ENCODE measurements at regions not wholly inside any gene's neighbourhood (a gene's known extent, or its start where the extent isn't known, plus 50 kb on each side); places are given as distances from the start of the nearest gene placed in this dataset.

GRCh38 chr13:112124141-112124540, 57.2 kb downstream of the SOX1 start:
- TF ChIP-seq CTCF (IDR thresholded peaks at IDR 0.05) = no peak
- no peak overlapping the region for H3K27ac ChIP-seq

GRCh38 chr13:112127564-112128330, 60.8 kb downstream of the SOX1 start:
- TF ChIP-seq CTCF (IDR thresholded peaks at IDR 0.05) = no peak
- H3K36me3 ChIP-seq = no peaks in the 10 kb centered on the region
- intact Hi-C loops (cut with DNase I) = no loop called here
- H3K4me1 ChIP-seq = no peaks in the 10 kb centered on the region
- no peak for DNase-seq
- H3K27ac ChIP-seq = no peak overlapping the region
- H3K4me3 ChIP-seq = no peak overlapping the region
- peaks cover 31% of the 10 kb centered on the region for H3K27me3 ChIP-seq (ENCODE audit: low read depth)
- ATAC-seq = no peak
- H3K9me3 ChIP-seq = no peaks in the 10 kb centered on the region

More at GRCh38 chr13:112124141-112124540, 57.2 kb downstream of the SOX1 start:
- peaks cover 17% of the 10 kb centered on the region for H3K27me3 ChIP-seq (ENCODE audit: low read depth)
- no peaks in the 10 kb centered on the region for H3K4me1 ChIP-seq
- H3K9me3 ChIP-seq = no peaks in the 10 kb centered on the region
- intact Hi-C loops (cut with DNase I) = no loop called here
- no peaks in the 10 kb centered on the region for H3K36me3 ChIP-seq
- DNase-seq = no peak
- no peak overlapping the region for H3K4me3 ChIP-seq
- no peak for ATAC-seq

- Histone ChIP-seq H3K27ac (no peak overlapping the region), H3K9me3 (no peaks in the 10 kb centered on the region), H3K36me3 (no peaks in the 10 kb centered on the region), H3K27me3 (ENCODE audit: low read depth) (peaks cover 31% of the 10 kb centered on the region), H3K4me1 (no peaks in the 10 kb centered on the region), H3K4me3 (no peak overlapping the region)
- DNase-seq (no peak), ATAC-seq (no peak)
- no peak for TF ChIP-seq CTCF (IDR thresholded peaks at IDR 0.05)
- intact Hi-C loops (cut with DNase I) = no loop called here
Observed at GRCh38 chr13:112128331-112128610, 61.3 kb downstream of the SOX1 start.

- no peak for TF ChIP-seq CTCF (IDR thresholded peaks at IDR 0.05)
Observed at GRCh38 chr13:112130418-112130817, 63.5 kb downstream of the SOX1 start.

GRCh38 chr13:112131081-112131712, 64.2 kb downstream of the SOX1 start:
- Histone ChIP-seq H3K27me3 (ENCODE audit: low read depth) (peaks cover 36% of the 10 kb centered on the region), H3K4me3 (no peak overlapping the region), H3K4me1 (peaks cover 4% of the 10 kb centered on the region), H3K27ac (no peak overlapping the region), H3K9me3 (no peaks in the 10 kb centered on the region), H3K36me3 (no peaks in the 10 kb centered on the region)
- ATAC-seq (no peak), DNase-seq (no peak)
- TF ChIP-seq CTCF (IDR thresholded peaks at IDR 0.05) = no peak
- intact Hi-C loops (cut with DNase I) = no loop called here

More at GRCh38 chr13:112130418-112130817, 63.5 kb downstream of the SOX1 start:
- Histone ChIP-seq H3K9me3 (no peaks in the 10 kb centered on the region), H3K27me3 (ENCODE audit: low read depth) (peaks cover 36% of the 10 kb centered on the region), H3K4me1 (peaks cover 4% of the 10 kb centered on the region), H3K4me3 (no peak overlapping the region), H3K27ac (no peak overlapping the region), H3K36me3 (no peaks in the 10 kb centered on the region)
- intact Hi-C loops (cut with DNase I) = no loop called here
- ATAC-seq (no peak), DNase-seq (no peak)
